GM23338 (cell line): ENCODE measurements at regions not wholly inside any gene's neighbourhood (a gene's known extent, or its start where the extent isn't known, plus 50 kb on each side); places are given as distances from the start of the nearest gene placed in this dataset.

Experiments used
- ATAC-seq: fragments of 200-7000 bp; cut with Tn5 transposase; 3 replicates; pipeline ENCODE4 v1.9.1; 2020
- DNase-seq: peaks from one replicate; pipeline ENCODE4 v3.0.0-alpha.2; 2015; ENCODE audit warnings: low spot score
- H2AFZ ChIP-seq: fragments of 200-600 bp; sonication (generic); 2 replicates; pipeline ENCODE4 v1.8.0; 2016; ENCODE audit warnings: antibody characterized with exemption, mild to moderate bottlenecking, moderate library complexity
- H3F3A ChIP-seq: fragments of 200-600 bp; sonication (generic); replicated peaks from 2 replicates; pipeline ENCODE4 v1.8.0; 2017; ENCODE audit warnings: antibody characterized with exemption, mixed run types, low read depth
- H3K27ac ChIP-seq: fragments of 200-600 bp; sonication (generic); 2 replicates; pipeline ENCODE4 v1.6.1; 2016; ENCODE audit warnings: low read depth
- H3K27me3 ChIP-seq: fragments of 200-600 bp; sonication (generic); 2 replicates; pipeline ENCODE4 v1.8.0; 2016; ENCODE audit warnings: mild to moderate bottlenecking, mixed run types, moderate library complexity; ENCODE audit not compliant: insufficient read depth
- H3K36me3 ChIP-seq: fragments of 200-600 bp; sonication (generic); 2 replicates; pipeline ENCODE4 v1.8.0; 2016; ENCODE audit warnings: mild to moderate bottlenecking; ENCODE audit not compliant: insufficient read depth
- H3K4me1 ChIP-seq: fragments of 200-600 bp; sonication (generic); 2 replicates; pipeline ENCODE4 v1.8.0; 2016; ENCODE audit warnings: mild to moderate bottlenecking, moderate library complexity; ENCODE audit not compliant: insufficient read depth
- H3K4me2 ChIP-seq: fragments of 200-600 bp; sonication (generic); 2 replicates; pipeline ENCODE4 v1.7.1; 2017; ENCODE audit warnings: mixed run types
- H3K4me3 ChIP-seq: fragments of 200-600 bp; sonication (generic); 2 replicates; pipeline ENCODE4 v1.6.1; 2016; ENCODE audit warnings: mixed run types
- H3K79me2 ChIP-seq: fragments of 200-600 bp; sonication (generic); replicated peaks from 2 replicates; pipeline ENCODE4 v1.8.0; 2017; ENCODE audit warnings: mild to moderate bottlenecking; ENCODE audit not compliant: insufficient read depth
- H3K9me2 ChIP-seq: fragments of 200-600 bp; sonication (generic); 2 replicates; pipeline ENCODE4 v1.8.0; 2017; ENCODE audit not compliant: insufficient read depth
- H4K20me1 ChIP-seq: fragments of 200-600 bp; sonication (generic); replicated peaks from 2 replicates; pipeline ENCODE4 v1.8.0; 2017; ENCODE audit warnings: mild to moderate bottlenecking; ENCODE audit not compliant: insufficient read depth
- H3K27ac Mint-ChIP-seq: 2 replicates; pipeline ENCODE4 v1.8.0; 2020; ENCODE audit warnings: inconsistent platforms, mild to moderate bottlenecking, moderate library complexity, mixed read lengths
- H3K27me3 Mint-ChIP-seq: 3 replicates; pipeline ENCODE4 v1.8.0; 2022; ENCODE audit warnings: low read depth, mild to moderate bottlenecking, moderate library complexity, mixed read lengths, inconsistent platforms; ENCODE audit not compliant: insufficient read depth, poor library complexity
- H3K36me3 Mint-ChIP-seq: 3 replicates; pipeline ENCODE4 v1.8.0; 2021; ENCODE audit warnings: low read depth, mild to moderate bottlenecking, inconsistent platforms, moderate library complexity, mixed read lengths
- H3K4me1 Mint-ChIP-seq: 3 replicates; pipeline ENCODE4 v1.8.0; 2020; ENCODE audit warnings: mild to moderate bottlenecking, inconsistent platforms, mixed read lengths
- H3K4me3 Mint-ChIP-seq: 3 replicates; pipeline ENCODE4 v1.8.0; 2021; ENCODE audit warnings: moderate library complexity, mild to moderate bottlenecking, inconsistent platforms, mixed read lengths
- H3K9me3 Mint-ChIP-seq: 3 replicates; pipeline ENCODE4 v1.8.0; 2020; ENCODE audit warnings: moderate library complexity, mild to moderate bottlenecking, inconsistent platforms, mixed read lengths
- EZH2 ChIP-seq: fragments of 200-600 bp; sonication (generic); IDR thresholded peaks from one replicate; pipeline ENCODE4 v1.8.0; 2017; ENCODE audit warnings: antibody characterized with exemption, mild to moderate bottlenecking, low read depth; ENCODE audit not compliant: unreplicated experiment
- EZH2phosphoT487 ChIP-seq: fragments of 200-600 bp; sonication (generic); IDR thresholded peaks from one replicate; pipeline ENCODE4 v1.8.1; 2018; ENCODE audit warnings: antibody characterized with exemption; ENCODE audit not compliant: unreplicated experiment
- JUNB ChIP-seq: IDR thresholded peaks from one replicate; pipeline ENCODE4 v1.6.1; 2016; ENCODE audit warnings: antibody characterized with exemption; ENCODE audit not compliant: unreplicated experiment
- NANOG ChIP-seq: IDR thresholded peaks from 2 replicates; pipeline ENCODE4 v1.6.1; 2016; ENCODE audit warnings: antibody characterized with exemption, borderline replicate concordance
- POLR2AphosphoS5 ChIP-seq: IDR thresholded peaks from 2 replicates; pipeline ENCODE4 v1.6.1; 2016; ENCODE audit warnings: antibody characterized with exemption, low read depth
- STAT1 ChIP-seq: IDR thresholded peaks from one replicate; pipeline ENCODE4 v1.6.1; 2016; ENCODE audit warnings: antibody characterized with exemption; ENCODE audit not compliant: unreplicated experiment
- ZNF114 ChIP-seq: fragments of 250-450 bp; sonication (Bioruptor Pico); IDR thresholded peaks from 2 replicates; pipeline ENCODE4 v1.5.0; 2020; ENCODE audit warnings: mild to moderate bottlenecking, moderate library complexity
- ZNF331 ChIP-seq: fragments of 250-450 bp; sonication (Bioruptor Pico); IDR thresholded peaks from 2 replicates; pipeline ENCODE4 v1.5.0; 2020; ENCODE audit warnings: low read depth, mild to moderate bottlenecking, moderate library complexity
- TF ChIP-seq, protein P1 (sequence below): fragments of 250-450 bp; sonication (Bioruptor Pico); IDR thresholded peaks from 2 replicates; pipeline ENCODE4 v1.5.0; 2020; ENCODE audit warnings: mild to moderate bottlenecking, moderate library complexity
- TF ChIP-seq, protein P2 (sequence below), 2 experiments: fragments of 200-600 bp in 1 of 2; sonication (generic) in 1 of 2; conservative IDR thresholded peaks; 2 replicates each; pipeline versions ENCODE4 v1.5.1 to v1.6.1; 2016 to 2017; ENCODE audit warnings: antibody characterized with exemption in 2 of 2, low read depth in 2 of 2, mild to moderate bottlenecking in 2 of 2, moderate library complexity in 1 of 2
- TF ChIP-seq, protein P3 (sequence below): IDR thresholded peaks from one replicate; pipeline ENCODE4 v1.6.1; 2018; ENCODE audit warnings: antibody characterized with exemption; ENCODE audit not compliant: unreplicated experiment

DNA sequence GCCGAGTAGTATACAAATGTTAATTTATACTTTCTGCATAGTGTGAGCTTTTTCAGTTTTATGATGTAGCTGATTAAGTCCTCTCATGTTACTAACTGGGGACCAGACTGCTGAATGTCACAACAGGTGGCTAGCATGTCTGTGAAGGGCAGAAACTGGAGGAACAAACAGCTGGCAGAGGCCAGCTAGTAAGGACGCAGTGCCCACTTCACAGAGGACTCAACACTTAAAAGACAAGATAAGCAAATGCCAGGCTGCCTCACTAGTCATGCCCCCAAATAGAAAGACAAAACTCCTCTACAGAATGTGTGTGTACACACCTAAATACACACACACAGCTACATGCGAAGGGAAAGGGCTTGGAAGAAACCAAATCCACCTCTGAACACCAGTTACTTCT, 73.8 kb upstream of the ZNF678 start (continued):
- TF ChIP-seq, protein P1, sequence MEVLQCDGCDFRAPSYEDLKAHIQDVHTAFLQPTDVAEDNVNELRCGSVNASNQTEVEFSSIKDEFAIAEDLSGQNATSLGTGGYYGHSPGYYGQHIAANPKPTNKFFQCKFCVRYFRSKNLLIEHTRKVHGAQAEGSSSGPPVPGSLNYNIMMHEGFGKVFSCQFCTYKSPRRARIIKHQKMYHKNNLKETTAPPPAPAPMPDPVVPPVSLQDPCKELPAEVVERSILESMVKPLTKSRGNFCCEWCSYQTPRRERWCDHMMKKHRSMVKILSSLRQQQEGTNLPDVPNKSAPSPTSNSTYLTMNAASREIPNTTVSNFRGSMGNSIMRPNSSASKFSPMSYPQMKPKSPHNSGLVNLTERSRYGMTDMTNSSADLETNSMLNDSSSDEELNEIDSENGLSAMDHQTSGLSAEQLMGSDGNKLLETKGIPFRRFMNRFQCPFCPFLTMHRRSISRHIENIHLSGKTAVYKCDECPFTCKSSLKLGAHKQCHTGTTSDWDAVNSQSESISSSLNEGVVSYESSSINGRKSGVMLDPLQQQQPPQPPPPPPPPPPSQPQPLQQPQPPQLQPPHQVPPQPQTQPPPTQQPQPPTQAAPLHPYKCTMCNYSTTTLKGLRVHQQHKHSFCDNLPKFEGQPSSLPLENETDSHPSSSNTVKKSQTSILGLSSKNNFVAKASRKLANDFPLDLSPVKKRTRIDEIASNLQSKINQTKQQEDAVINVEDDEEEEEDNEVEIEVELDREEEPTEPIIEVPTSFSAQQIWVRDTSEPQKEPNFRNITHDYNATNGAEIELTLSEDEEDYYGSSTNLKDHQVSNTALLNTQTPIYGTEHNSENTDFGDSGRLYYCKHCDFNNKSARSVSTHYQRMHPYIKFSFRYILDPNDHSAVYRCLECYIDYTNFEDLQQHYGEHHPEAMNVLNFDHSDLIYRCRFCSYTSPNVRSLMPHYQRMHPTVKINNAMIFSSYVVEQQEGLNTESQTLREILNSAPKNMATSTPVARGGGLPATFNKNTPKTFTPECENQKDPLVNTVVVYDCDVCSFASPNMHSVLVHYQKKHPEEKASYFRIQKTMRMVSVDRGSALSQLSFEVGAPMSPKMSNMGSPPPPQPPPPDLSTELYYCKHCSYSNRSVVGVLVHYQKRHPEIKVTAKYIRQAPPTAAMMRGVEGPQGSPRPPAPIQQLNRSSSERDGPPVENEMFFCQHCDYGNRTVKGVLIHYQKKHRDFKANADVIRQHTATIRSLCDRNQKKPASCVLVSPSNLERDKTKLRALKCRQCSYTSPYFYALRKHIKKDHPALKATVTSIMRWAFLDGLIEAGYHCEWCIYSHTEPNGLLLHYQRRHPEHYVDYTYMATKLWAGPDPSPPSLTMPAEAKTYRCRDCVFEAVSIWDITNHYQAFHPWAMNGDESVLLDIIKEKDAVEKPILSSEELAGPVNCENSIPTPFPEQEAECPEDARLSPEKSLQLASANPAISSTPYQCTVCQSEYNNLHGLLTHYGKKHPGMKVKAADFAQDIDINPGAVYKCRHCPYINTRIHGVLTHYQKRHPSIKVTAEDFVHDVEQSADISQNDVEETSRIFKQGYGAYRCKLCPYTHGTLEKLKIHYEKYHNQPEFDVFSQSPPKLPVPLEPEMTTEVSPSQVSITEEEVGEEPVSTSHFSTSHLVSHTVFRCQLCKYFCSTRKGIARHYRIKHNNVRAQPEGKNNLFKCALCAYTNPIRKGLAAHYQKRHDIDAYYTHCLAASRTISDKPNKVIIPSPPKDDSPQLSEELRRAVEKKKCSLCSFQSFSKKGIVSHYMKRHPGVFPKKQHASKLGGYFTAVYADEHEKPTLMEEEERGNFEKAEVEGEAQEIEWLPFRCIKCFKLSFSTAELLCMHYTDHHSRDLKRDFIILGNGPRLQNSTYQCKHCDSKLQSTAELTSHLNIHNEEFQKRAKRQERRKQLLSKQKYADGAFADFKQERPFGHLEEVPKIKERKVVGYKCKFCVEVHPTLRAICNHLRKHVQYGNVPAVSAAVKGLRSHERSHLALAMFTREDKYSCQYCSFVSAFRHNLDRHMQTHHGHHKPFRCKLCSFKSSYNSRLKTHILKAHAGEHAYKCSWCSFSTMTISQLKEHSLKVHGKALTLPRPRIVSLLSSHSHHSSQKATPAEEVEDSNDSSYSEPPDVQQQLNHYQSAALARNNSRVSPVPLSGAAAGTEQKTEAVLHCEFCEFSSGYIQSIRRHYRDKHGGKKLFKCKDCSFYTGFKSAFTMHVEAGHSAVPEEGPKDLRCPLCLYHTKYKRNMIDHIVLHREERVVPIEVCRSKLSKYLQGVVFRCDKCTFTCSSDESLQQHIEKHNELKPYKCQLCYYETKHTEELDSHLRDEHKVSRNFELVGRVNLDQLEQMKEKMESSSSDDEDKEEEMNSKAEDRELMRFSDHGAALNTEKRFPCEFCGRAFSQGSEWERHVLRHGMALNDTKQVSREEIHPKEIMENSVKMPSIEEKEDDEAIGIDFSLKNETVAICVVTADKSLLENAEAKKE (CRISPR knock-in tag) = no peak
- TF ChIP-seq ZNF114 (CRISPR knock-in tag) (no peak), POLR2AphosphoS5 (no peak), EZH2phosphoT487 (no peak), STAT1 (no peak), EZH2 (no peak), ZNF331 (CRISPR knock-in tag) (no peak)

DNA sequence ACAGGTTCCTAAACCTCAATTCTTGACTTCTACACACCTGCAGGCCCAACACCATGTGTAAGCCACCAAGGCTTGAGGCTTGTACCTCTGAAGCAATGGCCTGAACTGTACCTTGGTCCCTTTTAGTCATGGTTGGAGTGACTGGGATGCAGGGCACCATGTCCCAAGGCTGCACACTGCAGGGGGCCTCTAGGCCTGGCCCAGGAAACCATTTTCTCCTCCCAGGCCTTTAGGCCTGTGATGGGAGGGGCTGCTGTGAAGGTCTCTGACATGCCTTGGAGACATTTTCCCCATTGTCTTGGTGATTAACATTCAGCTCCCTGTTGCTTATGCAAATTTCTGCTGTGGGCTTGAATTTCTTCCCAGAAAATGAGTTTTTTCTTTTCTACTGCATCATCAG, 75.8 kb upstream of the ZNF678 start:
- H3K79me2 ChIP-seq = no peaks in the 10 kb centered on the region
- Mint-ChIP-seq H3K4me1 (no peaks in the 10 kb centered on the region), H3K27me3 (peaks cover 5% of the 10 kb centered on the region), H3K9me3 (peaks cover 36% of the 10 kb centered on the region), H3K4me3 (no peak overlapping the region), H3K36me3 (peaks cover 19% of the 10 kb centered on the region), H3K27ac (no peak overlapping the region)
- H3K36me3 ChIP-seq = no peaks in the 10 kb centered on the region
- H2AFZ ChIP-seq = no peak overlapping the region
- H3F3A ChIP-seq = no peaks in the 10 kb centered on the region
- no peak overlapping the region for H3K4me3 ChIP-seq
- ATAC-seq (no peak), DNase-seq (peak; percentile 8)
- H3K4me2 ChIP-seq = no peak overlapping the region
- no peaks in the 10 kb centered on the region; the same call in 1 of the 2 replicates for H4K20me1 ChIP-seq
- no peaks in the 10 kb centered on the region for H3K4me1 ChIP-seq
- 0 out of 2 replicates have a peak, but pooled peaks cover 4% of the 10 kb centered on the region for H3K9me2 ChIP-seq
- no peaks in the 10 kb centered on the region for H3K27me3 ChIP-seq
- H3K27ac ChIP-seq = no peak overlapping the region
- TF ChIP-seq, protein P2, sequence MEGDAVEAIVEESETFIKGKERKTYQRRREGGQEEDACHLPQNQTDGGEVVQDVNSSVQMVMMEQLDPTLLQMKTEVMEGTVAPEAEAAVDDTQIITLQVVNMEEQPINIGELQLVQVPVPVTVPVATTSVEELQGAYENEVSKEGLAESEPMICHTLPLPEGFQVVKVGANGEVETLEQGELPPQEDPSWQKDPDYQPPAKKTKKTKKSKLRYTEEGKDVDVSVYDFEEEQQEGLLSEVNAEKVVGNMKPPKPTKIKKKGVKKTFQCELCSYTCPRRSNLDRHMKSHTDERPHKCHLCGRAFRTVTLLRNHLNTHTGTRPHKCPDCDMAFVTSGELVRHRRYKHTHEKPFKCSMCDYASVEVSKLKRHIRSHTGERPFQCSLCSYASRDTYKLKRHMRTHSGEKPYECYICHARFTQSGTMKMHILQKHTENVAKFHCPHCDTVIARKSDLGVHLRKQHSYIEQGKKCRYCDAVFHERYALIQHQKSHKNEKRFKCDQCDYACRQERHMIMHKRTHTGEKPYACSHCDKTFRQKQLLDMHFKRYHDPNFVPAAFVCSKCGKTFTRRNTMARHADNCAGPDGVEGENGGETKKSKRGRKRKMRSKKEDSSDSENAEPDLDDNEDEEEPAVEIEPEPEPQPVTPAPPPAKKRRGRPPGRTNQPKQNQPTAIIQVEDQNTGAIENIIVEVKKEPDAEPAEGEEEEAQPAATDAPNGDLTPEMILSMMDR (conservative IDR thresholded peaks at IDR 0.05; ENCODE audit: low read depth in 2 of 2) = no peak
- TF ChIP-seq, protein P3, sequence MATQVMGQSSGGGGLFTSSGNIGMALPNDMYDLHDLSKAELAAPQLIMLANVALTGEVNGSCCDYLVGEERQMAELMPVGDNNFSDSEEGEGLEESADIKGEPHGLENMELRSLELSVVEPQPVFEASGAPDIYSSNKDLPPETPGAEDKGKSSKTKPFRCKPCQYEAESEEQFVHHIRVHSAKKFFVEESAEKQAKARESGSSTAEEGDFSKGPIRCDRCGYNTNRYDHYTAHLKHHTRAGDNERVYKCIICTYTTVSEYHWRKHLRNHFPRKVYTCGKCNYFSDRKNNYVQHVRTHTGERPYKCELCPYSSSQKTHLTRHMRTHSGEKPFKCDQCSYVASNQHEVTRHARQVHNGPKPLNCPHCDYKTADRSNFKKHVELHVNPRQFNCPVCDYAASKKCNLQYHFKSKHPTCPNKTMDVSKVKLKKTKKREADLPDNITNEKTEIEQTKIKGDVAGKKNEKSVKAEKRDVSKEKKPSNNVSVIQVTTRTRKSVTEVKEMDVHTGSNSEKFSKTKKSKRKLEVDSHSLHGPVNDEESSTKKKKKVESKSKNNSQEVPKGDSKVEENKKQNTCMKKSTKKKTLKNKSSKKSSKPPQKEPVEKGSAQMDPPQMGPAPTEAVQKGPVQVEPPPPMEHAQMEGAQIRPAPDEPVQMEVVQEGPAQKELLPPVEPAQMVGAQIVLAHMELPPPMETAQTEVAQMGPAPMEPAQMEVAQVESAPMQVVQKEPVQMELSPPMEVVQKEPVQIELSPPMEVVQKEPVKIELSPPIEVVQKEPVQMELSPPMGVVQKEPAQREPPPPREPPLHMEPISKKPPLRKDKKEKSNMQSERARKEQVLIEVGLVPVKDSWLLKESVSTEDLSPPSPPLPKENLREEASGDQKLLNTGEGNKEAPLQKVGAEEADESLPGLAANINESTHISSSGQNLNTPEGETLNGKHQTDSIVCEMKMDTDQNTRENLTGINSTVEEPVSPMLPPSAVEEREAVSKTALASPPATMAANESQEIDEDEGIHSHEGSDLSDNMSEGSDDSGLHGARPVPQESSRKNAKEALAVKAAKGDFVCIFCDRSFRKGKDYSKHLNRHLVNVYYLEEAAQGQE = no peak
- TF ChIP-seq EZH2 (no peak), NANOG (no peak), POLR2AphosphoS5 (no peak), JUNB (no peak), ZNF114 (CRISPR knock-in tag) (no peak)
